Muscle of leg (tissue), 3 donors: ENCODE measurements at regions not wholly inside any gene's neighbourhood (a gene's known extent, or its start where the extent isn't known, plus 50 kb on each side); places are given as distances from the start of the nearest gene placed in this dataset.
A peak's percentile ranks its signal among the peaks of the same experiment; 100 is the strongest.

Experiments
- DNase-seq: peaks from one replicate; pipeline ENCODE4 v3.0.0; 2013
- H3K27ac ChIP-seq: one replicate; pipeline ENCODE4 v1.5.1; 2013; ENCODE audit warnings: mild to moderate bottlenecking, low read length, control low read depth
- H3K27me3 ChIP-seq: one replicate; pipeline ENCODE4 v1.6.1; 2013; ENCODE audit warnings: low read length; ENCODE audit not compliant: control insufficient read depth, insufficient read depth
- H3K36me3 ChIP-seq: one replicate; pipeline ENCODE4 v1.6.1; 2013; ENCODE audit warnings: low read length; ENCODE audit not compliant: control insufficient read depth, insufficient read depth
- H3K4me1 ChIP-seq: one replicate; pipeline ENCODE4 v1.6.1; 2013; ENCODE audit warnings: low read length; ENCODE audit not compliant: control insufficient read depth, insufficient read depth
- H3K4me3 ChIP-seq: one replicate; pipeline ENCODE4 v1.5.1; 2013; ENCODE audit warnings: low read length, control low read depth
- H3K9me3 ChIP-seq: replicated peaks from 2 replicates; pipeline ENCODE4 v1.6.1; 2013; ENCODE audit warnings: low read depth, low read length; ENCODE audit not compliant: control insufficient read depth
- WGBS: methylation state at CpG from one replicate; pipeline ENCODE4 v1.1.5; 2013; ENCODE audit warnings: missing lambda C conversion rate; ENCODE audit not compliant: insufficient coverage; 5-methylcytosine and 5-hydroxymethylcytosine counted together

GRCh38 chr3:101946906-101947305 is 97.6 kb downstream of the NFKBIZ start:
- no peak overlapping the region for H3K4me3 ChIP-seq
- no peaks in the 10 kb centered on the region for H3K9me3 ChIP-seq
- DNase-seq: no peak
- no peaks in the 10 kb centered on the region for H3K27me3 ChIP-seq
- H3K27ac ChIP-seq: no peak overlapping the region
- H3K4me1 ChIP-seq: no peaks in the 10 kb centered on the region
- no peaks in the 10 kb centered on the region for H3K36me3 ChIP-seq
- WGBS: no CpG with 5 or more reads among the region's 3 CpGs

GRCh38 chr3:101950510-101950909 is 101.2 kb downstream of the NFKBIZ start:
- Histone ChIP-seq H3K9me3 (no peaks in the 10 kb centered on the region), H3K27me3 (no peaks in the 10 kb centered on the region), H3K4me1 (no peaks in the 10 kb centered on the region), H3K36me3 (no peaks in the 10 kb centered on the region), H3K4me3 (no peak overlapping the region), H3K27ac (no peak overlapping the region)
- DNase-seq: no peak
- 100% methylated on average over 1 of the region's 4 CpGs for WGBS

DNA sequence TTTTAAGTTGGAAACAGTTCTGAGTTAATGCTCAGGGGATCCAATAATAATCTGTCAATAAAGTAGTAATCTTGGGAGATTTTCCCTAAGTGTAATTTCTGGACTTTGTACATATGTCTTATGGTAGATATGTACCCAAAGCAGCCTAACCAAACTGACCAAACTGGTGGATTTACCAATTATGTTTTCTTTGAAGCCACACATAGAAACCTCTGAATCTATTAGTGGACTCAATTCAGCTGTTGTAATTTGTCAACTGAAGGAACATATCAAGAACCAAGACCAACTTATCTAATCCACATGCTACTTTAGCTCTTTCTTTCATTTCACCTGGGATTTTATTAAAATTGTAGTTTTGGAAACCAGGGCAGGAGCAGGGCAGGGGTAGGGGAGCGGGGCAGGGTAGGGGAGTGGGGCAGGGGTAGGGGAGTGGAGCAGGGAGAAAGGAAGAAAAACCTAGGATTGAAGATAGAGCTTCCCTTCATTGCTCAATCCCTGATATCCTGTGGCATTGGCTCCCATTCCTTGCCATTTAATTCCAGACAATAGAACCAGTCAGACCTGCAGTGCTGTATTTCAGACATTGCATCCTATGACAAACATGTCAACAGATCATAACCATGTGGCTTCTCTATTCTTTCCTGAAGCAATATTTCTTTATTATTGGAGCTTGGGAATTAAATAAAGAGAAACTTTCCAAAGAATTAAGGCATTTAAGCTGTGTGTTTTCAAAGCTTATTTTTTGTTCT is 101.8 kb downstream of the NFKBIZ start:
- H3K27ac ChIP-seq: no peak overlapping the region
- H3K9me3 ChIP-seq: no peaks in the 10 kb centered on the region
- H3K4me1 ChIP-seq: no peaks in the 10 kb centered on the region
- H3K4me3 ChIP-seq: no peak overlapping the region
- WGBS: no CpG with 5 or more reads among the region's 1 CpG
- no peaks in the 10 kb centered on the region for H3K36me3 ChIP-seq
- no peaks in the 10 kb centered on the region for H3K27me3 ChIP-seq
- no peak for DNase-seq

GRCh38 chr3:101954361-101954760 is 105.0 kb downstream of the NFKBIZ start:
- H3K4me1 ChIP-seq: no peaks in the 10 kb centered on the region
- WGBS: 70% methylated on average over 2 of the region's 6 CpGs
- H3K9me3 ChIP-seq: no peaks in the 10 kb centered on the region
- no peak overlapping the region for H3K4me3 ChIP-seq
- H3K27me3 ChIP-seq: no peaks in the 10 kb centered on the region
- H3K36me3 ChIP-seq: no peaks in the 10 kb centered on the region
- peak; percentile 26 for DNase-seq
- H3K27ac ChIP-seq: no peak overlapping the region

GRCh38 chr3:101954936-101955335 is 105.6 kb downstream of the NFKBIZ start:
- DNase-seq: no peak
- WGBS: no CpG with 5 or more reads among the region's 3 CpGs

DNA sequence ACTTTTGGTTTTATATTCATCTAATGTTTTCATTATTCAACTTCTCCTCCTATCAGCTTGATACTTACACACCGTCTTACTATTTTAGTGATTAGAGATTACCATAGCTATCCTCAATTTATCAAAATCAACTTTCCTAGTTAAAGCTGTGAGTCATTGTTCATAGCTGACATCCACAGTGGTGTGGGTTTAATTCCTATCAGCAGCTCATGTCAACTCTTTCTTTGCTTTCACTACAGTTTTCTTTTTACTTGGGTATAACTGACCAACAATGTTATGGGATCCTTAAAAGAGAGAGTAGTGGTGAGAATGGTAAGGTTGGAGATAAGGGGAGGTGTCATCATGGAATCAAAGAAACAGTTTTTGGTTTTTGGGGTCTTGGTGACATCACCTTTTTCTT is 112.7 kb downstream of the NFKBIZ start:
- Histone ChIP-seq H3K27ac (no peak overlapping the region), H3K9me3 (no peaks in the 10 kb centered on the region), H3K36me3 (no peaks in the 10 kb centered on the region), H3K4me1 (no peaks in the 10 kb centered on the region), H3K4me3 (no peak overlapping the region), H3K27me3 (no peaks in the 10 kb centered on the region)
- no peak for DNase-seq
- WGBS: no CpG with 5 or more reads among the region's 1 CpG

More at GRCh38 chr3:101954936-101955335, 105.6 kb downstream of the NFKBIZ start:
- Histone ChIP-seq H3K27ac (no peak overlapping the region), H3K4me3 (no peak overlapping the region), H3K36me3 (no peaks in the 10 kb centered on the region), H3K27me3 (no peaks in the 10 kb centered on the region), H3K9me3 (no peaks in the 10 kb centered on the region), H3K4me1 (no peaks in the 10 kb centered on the region)

DNA sequence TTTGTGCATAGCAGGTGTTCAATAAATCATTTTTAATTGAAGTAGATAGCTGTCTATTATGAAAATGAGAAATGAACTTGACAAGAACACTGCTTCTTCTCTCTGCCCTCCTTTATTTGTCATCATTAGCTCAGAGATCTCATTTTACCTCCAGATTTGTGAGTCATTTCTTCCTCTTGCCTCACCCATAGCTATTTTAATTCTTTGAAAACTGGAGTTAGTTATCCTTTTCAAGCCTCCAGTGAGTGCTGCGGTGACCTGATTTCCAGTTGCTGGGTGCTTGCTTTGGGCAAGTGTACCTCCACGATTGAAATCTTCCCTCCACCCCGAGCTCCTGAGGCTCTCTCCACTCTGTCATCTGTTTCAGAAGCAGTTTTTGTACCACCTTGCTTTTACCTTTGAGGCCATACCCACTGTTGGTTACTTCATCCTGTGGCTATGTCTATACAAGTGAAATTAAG is 114.6 kb downstream of the NFKBIZ start:
- 100% methylated on average over 1 of the region's 3 CpGs for WGBS
- Histone ChIP-seq H3K4me3 (no peak overlapping the region), H3K27ac (no peak overlapping the region), H3K27me3 (no peaks in the 10 kb centered on the region), H3K4me1 (no peaks in the 10 kb centered on the region), H3K36me3 (no peaks in the 10 kb centered on the region), H3K9me3 (no peaks in the 10 kb centered on the region)
- no peak for DNase-seq

- no peaks in the 10 kb centered on the region for H3K27me3 ChIP-seq
- 73% methylated on average over 2 of the region's 4 CpGs for WGBS
- H3K4me1 ChIP-seq: no peaks in the 10 kb centered on the region
- no peak overlapping the region for H3K27ac ChIP-seq
- no peaks in the 10 kb centered on the region for H3K9me3 ChIP-seq
- no peak for DNase-seq
- no peaks in the 10 kb centered on the region for H3K36me3 ChIP-seq
- H3K4me3 ChIP-seq: no peak overlapping the region
Measured at GRCh38 chr3:101964861-101965260, 115.5 kb downstream of the NFKBIZ start.

DNA sequence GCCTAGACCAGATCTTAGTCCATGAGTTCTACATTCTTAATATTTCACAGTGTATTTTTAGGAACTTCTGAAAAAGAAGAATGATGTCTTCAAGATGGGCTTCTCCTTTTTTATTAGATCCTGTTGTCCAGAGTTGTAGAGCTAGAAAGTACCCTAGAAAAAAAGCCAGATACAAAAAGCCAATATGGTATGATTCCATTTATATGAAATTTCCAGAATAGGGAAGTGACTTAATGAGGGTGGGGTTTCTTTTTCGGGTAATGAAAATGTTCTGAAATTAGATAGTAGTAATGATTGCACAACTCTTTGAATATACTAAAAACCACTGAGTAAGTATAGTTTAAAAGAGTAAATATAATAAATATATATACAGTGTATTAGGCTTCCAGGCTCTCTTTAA is 116.9 kb downstream of the NFKBIZ start:
- Histone ChIP-seq H3K27me3 (no peaks in the 10 kb centered on the region), H3K4me3 (no peak overlapping the region), H3K9me3 (no peaks in the 10 kb centered on the region), H3K36me3 (no peaks in the 10 kb centered on the region), H3K27ac (no peak overlapping the region), H3K4me1 (no peaks in the 10 kb centered on the region)
- DNase-seq: no peak
- no CpG with 5 or more reads among the region's 1 CpG for WGBS

GRCh38 chr3:101970212-101970611 is 120.9 kb downstream of the NFKBIZ start:
- Histone ChIP-seq H3K27ac (no peak overlapping the region), H3K4me3 (no peak overlapping the region), H3K4me1 (no peaks in the 10 kb centered on the region), H3K36me3 (no peaks in the 10 kb centered on the region), H3K27me3 (no peaks in the 10 kb centered on the region), H3K9me3 (no peaks in the 10 kb centered on the region)
- no peak for DNase-seq
- no CpG with 5 or more reads among the region's 4 CpGs for WGBS

GRCh38 chr3:101970905-101971304 is 121.6 kb downstream of the NFKBIZ start:
- DNase-seq: no peak
- Histone ChIP-seq H3K4me3 (no peak overlapping the region), H3K9me3 (no peaks in the 10 kb centered on the region), H3K27ac (no peak overlapping the region), H3K36me3 (no peaks in the 10 kb centered on the region), H3K4me1 (no peaks in the 10 kb centered on the region), H3K27me3 (no peaks in the 10 kb centered on the region)
- WGBS: 83% methylated on average over 4 of the region's 6 CpGs
